Fibroblast of villous mesenchyme (primary cell): ENCODE measurements at regions not wholly inside any gene's neighbourhood (a gene's known extent, or its start where the extent isn't known, plus 50 kb on each side); places are given as distances from the start of the nearest gene placed in this dataset.

ENCODE experiments used
- DNase-seq: peaks from one replicate; pipeline ENCODE4 v3.0.0-alpha.2; 2010; ENCODE audit warnings: low read depth
- H3K4me3 ChIP-seq: 2 replicates; pipeline ENCODE4 v1.5.1; 2011; ENCODE audit warnings: low read depth, mild to moderate bottlenecking, low read length
- CTCF ChIP-seq: IDR thresholded peaks from 2 replicates; pipeline ENCODE4 v1.5.1; 2012; ENCODE audit warnings: low read depth, mild to moderate bottlenecking, low read length; ENCODE audit not compliant: insufficient read depth

- DNase-seq: no peak
- TF ChIP-seq CTCF: no peak
- no peak overlapping the region for H3K4me3 ChIP-seq
Observed at GRCh38 chr1:234546387-234546704, 63.6 kb downstream of the IRF2BP2 start.

- DNase-seq: no peak
- H3K4me3 ChIP-seq: no peak overlapping the region
Observed at GRCh38 chr1:234545517-234546386, 64.2 kb downstream of the IRF2BP2 start.

GRCh38 chr1:234544087-234544579 is 65.2 kb upstream of the TARBP1 start:
- DNase-seq: peak; percentile 100
- H3K4me3 ChIP-seq: no peak overlapping the region

More at GRCh38 chr1:234545517-234546386, 64.2 kb downstream of the IRF2BP2 start:
- TF ChIP-seq CTCF: no peak

GRCh38 chr1:234543442-234544086 is 64.6 kb upstream of the TARBP1 start:
- DNase-seq: peak; percentile 67
- no peak for TF ChIP-seq CTCF
- H3K4me3 ChIP-seq: no peak overlapping the region

More at GRCh38 chr1:234544087-234544579, 65.2 kb upstream of the TARBP1 start:
- no peak for TF ChIP-seq CTCF

- TF ChIP-seq CTCF: no peak
- no peak overlapping the region for H3K4me3 ChIP-seq
- DNase-seq: no peak
Observed at GRCh38 chr1:234542211-234542850, 63.4 kb upstream of the TARBP1 start.

- no peak for DNase-seq
- no peak overlapping the region for H3K4me3 ChIP-seq
- TF ChIP-seq CTCF: no peak
Observed at GRCh38 chr1:234541286-234541975, 62.5 kb upstream of the TARBP1 start.
